ENCODE measurements at regions not wholly inside any gene's neighbourhood (a gene's known extent, or its start where the extent isn't known, plus 50 kb on each side); places are given as distances from the start of the nearest gene placed in this dataset.

GRCh38 chr9:12056874-12057273 lies 636.3 kb upstream of the TYRP1 start:
- TF ChIP-seq CTCF (IDR thresholded peaks at IDR 0.05) = no peak
- no peak for TF ChIP-seq EZH2 (IDR thresholded peaks at IDR 0.05; ENCODE audit: borderline replicate concordance, insufficient read depth, low read depth, low read length, poor library complexity, severe bottlenecking)

Data from B cell (primary cell).